ENCODE measurements at regions not wholly inside any gene's neighbourhood (a gene's known extent, or its start where the extent isn't known, plus 50 kb on each side); places are given as distances from the start of the nearest gene placed in this dataset.
A peak's percentile ranks its signal among the peaks of the same experiment; 100 is the strongest.

GRCh38 chr9:26656003-26656870 lies 236.4 kb downstream of the CAAP1 start:
- CTCF ChIA-PET (ENCODE audit: unreplicated experiment): no interaction called here

GRCh38 chr9:26655166-26655565 lies 237.4 kb downstream of the CAAP1 start:
- H3K79me2 ChIP-seq (ENCODE audit: insufficient read depth, low read depth, low read length): no peaks in the 10 kb centered on the region
- no peaks in the 10 kb centered on the region for H3K9me2 ChIP-seq (ENCODE audit: insufficient read depth, low read length)
- no peaks in the 10 kb centered on the region for H4K20me1 ChIP-seq (ENCODE audit: insufficient read depth, low read length)
- no TSS peak for BruUV-seq (replicated peaks)
- no peaks in the 10 kb centered on the region for H3K4me1 ChIP-seq (ENCODE audit: insufficient read depth, low read length, poor library complexity, severe bottlenecking)
- intact Hi-C loops (cut with micrococcal nuclease; ENCODE audit: unreplicated experiment): no loop called here
- no peak overlapping the region for H3K4me3 ChIP-seq (ENCODE audit: low read depth, low read length, poor library complexity, severe bottlenecking)
- H3K27ac ChIP-seq (ENCODE audit: low read depth, low read length, poor library complexity, severe bottlenecking): no peak overlapping the region
- no peaks in the 10 kb centered on the region for H3K9me3 ChIP-seq (ENCODE audit: low read length)
- ChIA-PET POLR2A (no interaction called here), CTCF (ENCODE audit: unreplicated experiment) (no interaction called here)
- no peak overlapping the region for H3K4me2 ChIP-seq (ENCODE audit: low read length)
- H2AFZ ChIP-seq (ENCODE audit: low read length): no peak overlapping the region
- DNase-seq (ENCODE audit: low spot score): no peak
- no peak for TF ChIP-seq EZH2phosphoT487 (IDR thresholded peaks at IDR 0.05; ENCODE audit: borderline replicate concordance, low read depth, low read length)
- no peak for TF ChIP-seq CTCF (conservative IDR thresholded peaks at IDR 0.05; ENCODE audit: low read length)
- H3K36me3 ChIP-seq (ENCODE audit: insufficient read depth, low read length): no peaks in the 10 kb centered on the region

More at GRCh38 chr9:26656003-26656870, 236.4 kb downstream of the CAAP1 start:
- DNase-seq (ENCODE audit: low spot score): peak; percentile 5
- Histone ChIP-seq H3K4me3 (ENCODE audit: low read depth, low read length, poor library complexity, severe bottlenecking) (no peak overlapping the region), H3K79me2 (ENCODE audit: insufficient read depth, low read depth, low read length) (no peaks in the 10 kb centered on the region), H3K9me3 (ENCODE audit: low read length) (no peaks in the 10 kb centered on the region), H4K20me1 (ENCODE audit: insufficient read depth, low read length) (no peaks in the 10 kb centered on the region), H3K36me3 (ENCODE audit: insufficient read depth, low read length) (no peaks in the 10 kb centered on the region), H2AFZ (ENCODE audit: low read length) (no peak overlapping the region), H3K27ac (ENCODE audit: low read depth, low read length, poor library complexity, severe bottlenecking) (no peak overlapping the region), H3K4me1 (ENCODE audit: insufficient read depth, low read length, poor library complexity, severe bottlenecking) (no peaks in the 10 kb centered on the region), H3K9me2 (ENCODE audit: insufficient read depth, low read length) (no peaks in the 10 kb centered on the region), H3K4me2 (ENCODE audit: low read length) (no peak overlapping the region)
- no TSS peak for BruUV-seq (replicated peaks)
- POLR2A ChIA-PET: no interaction called here
- intact Hi-C loops (cut with micrococcal nuclease; ENCODE audit: unreplicated experiment): no loop called here
- TF ChIP-seq CTCF (conservative IDR thresholded peaks at IDR 0.05; ENCODE audit: low read length) (peak; percentile 71), EZH2phosphoT487 (IDR thresholded peaks at IDR 0.05; ENCODE audit: borderline replicate concordance, low read depth, low read length) (no peak)

- no peaks in the 10 kb centered on the region for H3K9me3 ChIP-seq (ENCODE audit: low read length)
- no peak overlapping the region for H3K4me2 ChIP-seq (ENCODE audit: low read length)
- CTCF ChIA-PET (ENCODE audit: unreplicated experiment): no interaction called here
- H4K20me1 ChIP-seq (ENCODE audit: insufficient read depth, low read length): no peaks in the 10 kb centered on the region
- H3K4me3 ChIP-seq (ENCODE audit: low read depth, low read length, poor library complexity, severe bottlenecking): no peak overlapping the region
- no TSS peak for BruUV-seq (replicated peaks)
- H3K79me2 ChIP-seq (ENCODE audit: insufficient read depth, low read depth, low read length): no peaks in the 10 kb centered on the region
- intact Hi-C loops (cut with micrococcal nuclease; ENCODE audit: unreplicated experiment): no loop called here
- no peaks in the 10 kb centered on the region for H3K36me3 ChIP-seq (ENCODE audit: insufficient read depth, low read length)
- POLR2A ChIA-PET: interaction anchor here (0.8 kb wide), 1 partner anchor 11 kb away, joined by 3 read pairs; no protein-coding TSS in a partner anchor
- H2AFZ ChIP-seq (ENCODE audit: low read length): no peak overlapping the region
- no peaks in the 10 kb centered on the region for H3K4me1 ChIP-seq (ENCODE audit: insufficient read depth, low read length, poor library complexity, severe bottlenecking)
- H3K27ac ChIP-seq (ENCODE audit: low read depth, low read length, poor library complexity, severe bottlenecking): no peak overlapping the region
- no peak for DNase-seq (ENCODE audit: low spot score)
- no peaks in the 10 kb centered on the region for H3K9me2 ChIP-seq (ENCODE audit: insufficient read depth, low read length)
- no peak for TF ChIP-seq EZH2phosphoT487 (IDR thresholded peaks at IDR 0.05; ENCODE audit: borderline replicate concordance, low read depth, low read length)
- TF ChIP-seq CTCF (conservative IDR thresholded peaks at IDR 0.05; ENCODE audit: low read length): no peak
These were observed 242.3 kb downstream of the CAAP1 start for GRCh38 chr9:26650325-26650724.

Data from OCI-LY7 (cell line).